ENCODE measurements at regions not wholly inside any gene's neighbourhood (a gene's known extent, or its start where the extent isn't known, plus 50 kb on each side); places are given as distances from the start of the nearest gene placed in this dataset.

DNA sequence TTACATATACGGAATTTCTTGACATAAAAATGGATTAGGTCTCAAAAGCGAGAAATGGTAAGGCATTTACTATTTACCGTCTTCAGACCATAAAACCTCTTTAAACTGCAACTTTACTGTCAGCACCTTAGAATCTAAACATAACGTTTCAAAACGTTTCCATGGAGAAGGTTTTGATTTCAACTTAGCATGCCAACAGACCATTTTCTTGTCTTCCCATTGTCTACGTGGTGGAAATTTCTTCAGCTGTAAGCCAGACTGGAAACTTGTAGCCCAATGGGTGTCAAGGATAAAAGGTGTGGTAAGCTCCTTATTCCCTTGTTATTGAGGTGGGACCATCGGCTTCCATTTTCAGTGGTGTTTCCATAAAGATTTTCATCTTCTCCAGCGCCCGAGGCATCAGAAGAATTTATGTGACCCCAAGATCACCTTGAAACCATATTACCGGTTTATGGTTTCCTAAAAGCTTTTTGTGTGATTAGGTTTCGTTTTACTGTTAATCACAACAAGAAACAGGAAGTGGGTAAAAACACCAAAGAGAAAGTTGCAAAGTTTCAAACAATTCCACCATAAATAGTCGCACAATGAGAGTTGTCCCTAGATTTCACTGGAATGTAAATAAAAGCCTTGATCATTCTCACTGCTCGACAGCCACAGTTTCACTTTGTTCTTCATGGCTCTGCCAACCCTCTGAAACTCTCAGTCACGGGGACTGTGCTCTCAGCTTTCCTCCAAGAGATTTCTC is 63.0 kb upstream of the CD2AP start:
- no peaks in the 10 kb centered on the region for H4K20me1 ChIP-seq (ENCODE audit: insufficient read depth, low read length)
- TF ChIP-seq, protein P1, sequence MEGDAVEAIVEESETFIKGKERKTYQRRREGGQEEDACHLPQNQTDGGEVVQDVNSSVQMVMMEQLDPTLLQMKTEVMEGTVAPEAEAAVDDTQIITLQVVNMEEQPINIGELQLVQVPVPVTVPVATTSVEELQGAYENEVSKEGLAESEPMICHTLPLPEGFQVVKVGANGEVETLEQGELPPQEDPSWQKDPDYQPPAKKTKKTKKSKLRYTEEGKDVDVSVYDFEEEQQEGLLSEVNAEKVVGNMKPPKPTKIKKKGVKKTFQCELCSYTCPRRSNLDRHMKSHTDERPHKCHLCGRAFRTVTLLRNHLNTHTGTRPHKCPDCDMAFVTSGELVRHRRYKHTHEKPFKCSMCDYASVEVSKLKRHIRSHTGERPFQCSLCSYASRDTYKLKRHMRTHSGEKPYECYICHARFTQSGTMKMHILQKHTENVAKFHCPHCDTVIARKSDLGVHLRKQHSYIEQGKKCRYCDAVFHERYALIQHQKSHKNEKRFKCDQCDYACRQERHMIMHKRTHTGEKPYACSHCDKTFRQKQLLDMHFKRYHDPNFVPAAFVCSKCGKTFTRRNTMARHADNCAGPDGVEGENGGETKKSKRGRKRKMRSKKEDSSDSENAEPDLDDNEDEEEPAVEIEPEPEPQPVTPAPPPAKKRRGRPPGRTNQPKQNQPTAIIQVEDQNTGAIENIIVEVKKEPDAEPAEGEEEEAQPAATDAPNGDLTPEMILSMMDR (IDR thresholded peaks at IDR 0.05; ENCODE audit: low read length): no peak
- TF ChIP-seq EZH2 (optimal IDR thresholded peaks at IDR 0.05; ENCODE audit: low read depth, low read length) (no peak), EZH2phosphoT487 (IDR thresholded peaks at IDR 0.05; ENCODE audit: low read length) (no peak)
- H3K9me3 ChIP-seq (replicated peaks; ENCODE audit: insufficient read depth, low read length): no peaks in the 10 kb centered on the region
- no peaks in the 10 kb centered on the region for H3K9me2 ChIP-seq (replicated peaks; ENCODE audit: insufficient read depth, low read length)
- H3K27me3 ChIP-seq (replicated peaks; ENCODE audit: insufficient read depth, low read length): peaks cover 23% of the 10 kb centered on the region
- H2AFZ ChIP-seq (ENCODE audit: low read length): no peak overlapping the region
- peak; percentile 67 for DNase-seq
- H3K36me3 ChIP-seq (replicated peaks; ENCODE audit: insufficient read depth, low read length): no peaks in the 10 kb centered on the region
- 0 out of 2 replicates have a peak, but pooled peaks cover 4% of the 10 kb centered on the region for H3K4me1 ChIP-seq (ENCODE audit: low read length)
- H3K9ac ChIP-seq (ENCODE audit: low read length): no peak overlapping the region
- no peaks in the 10 kb centered on the region for H3K79me2 ChIP-seq (ENCODE audit: low read length)
- H3K27ac ChIP-seq (ENCODE audit: low read length): no peak overlapping the region
- peak overlapping the region; percentile 83 for H3K4me2 ChIP-seq (ENCODE audit: low read depth, low read length)
- H3K4me3 ChIP-seq (ENCODE audit: low read length): peak overlapping the region; percentile 54
- peaks cover 6% of the 10 kb centered on the region; the same call in 1 of the 2 replicates for H3F3A ChIP-seq (ENCODE audit: insufficient read depth, low read length)

GRCh38 chr6:47416396-47417345 is 60.9 kb upstream of the CD2AP start:
- Histone ChIP-seq H3K4me2 (ENCODE audit: low read depth, low read length) (no peak overlapping the region), H3K4me1 (ENCODE audit: low read length) (0 out of 2 replicates have a peak, but pooled peaks cover 4% of the 10 kb centered on the region), H2AFZ (ENCODE audit: low read length) (no peak overlapping the region), H3K27me3 (replicated peaks; ENCODE audit: insufficient read depth, low read length) (peaks cover 23% of the 10 kb centered on the region), H3K79me2 (ENCODE audit: low read length) (no peaks in the 10 kb centered on the region), H3K27ac (ENCODE audit: low read length) (no peak overlapping the region), H3K9me3 (replicated peaks; ENCODE audit: insufficient read depth, low read length) (no peaks in the 10 kb centered on the region), H3K4me3 (ENCODE audit: low read length) (no peak overlapping the region), H4K20me1 (ENCODE audit: insufficient read depth, low read length) (no peaks in the 10 kb centered on the region), H3K9me2 (replicated peaks; ENCODE audit: insufficient read depth, low read length) (no peaks in the 10 kb centered on the region), H3K36me3 (replicated peaks; ENCODE audit: insufficient read depth, low read length) (no peaks in the 10 kb centered on the region), H3K9ac (ENCODE audit: low read length) (no peak overlapping the region), H3F3A (ENCODE audit: insufficient read depth, low read length) (peaks cover 6% of the 10 kb centered on the region; the same call in 1 of the 2 replicates)
- DNase-seq: no peak
- TF ChIP-seq EZH2phosphoT487 (IDR thresholded peaks at IDR 0.05; ENCODE audit: low read length): no peak
- TF ChIP-seq, protein P1 (IDR thresholded peaks at IDR 0.05; ENCODE audit: low read length): no peak

GRCh38 chr6:47419621-47420020 is 58.0 kb upstream of the CD2AP start:
- no peak for DNase-seq
- Histone ChIP-seq H4K20me1 (ENCODE audit: insufficient read depth, low read length) (no peaks in the 10 kb centered on the region), H3K9ac (ENCODE audit: low read length) (no peak overlapping the region), H2AFZ (ENCODE audit: low read length) (no peak overlapping the region), H3K4me2 (ENCODE audit: low read depth, low read length) (no peak overlapping the region), H3K9me3 (replicated peaks; ENCODE audit: insufficient read depth, low read length) (no peaks in the 10 kb centered on the region), H3K36me3 (replicated peaks; ENCODE audit: insufficient read depth, low read length) (no peaks in the 10 kb centered on the region), H3K4me3 (ENCODE audit: low read length) (no peak overlapping the region), H3K27me3 (replicated peaks; ENCODE audit: insufficient read depth, low read length) (peaks cover 23% of the 10 kb centered on the region), H3K9me2 (replicated peaks; ENCODE audit: insufficient read depth, low read length) (no peaks in the 10 kb centered on the region), H3F3A (ENCODE audit: insufficient read depth, low read length) (peaks cover under 1% of the 10 kb centered on the region; the same call in 1 of the 2 replicates), H3K4me1 (ENCODE audit: low read length) (no peaks in the 10 kb centered on the region), H3K27ac (ENCODE audit: low read length) (no peak overlapping the region), H3K79me2 (ENCODE audit: low read length) (no peaks in the 10 kb centered on the region)
- no peak for TF ChIP-seq EZH2 (optimal IDR thresholded peaks at IDR 0.05; ENCODE audit: low read depth, low read length)
- TF ChIP-seq, protein P1 (IDR thresholded peaks at IDR 0.05; ENCODE audit: low read length): no peak
- TF ChIP-seq EZH2phosphoT487 (IDR thresholded peaks at IDR 0.05; ENCODE audit: low read length): no peak
